ENCODE measurements at regions not wholly inside any gene's neighbourhood (a gene's known extent, or its start where the extent isn't known, plus 50 kb on each side); places are given as distances from the start of the nearest gene placed in this dataset.

DNA sequence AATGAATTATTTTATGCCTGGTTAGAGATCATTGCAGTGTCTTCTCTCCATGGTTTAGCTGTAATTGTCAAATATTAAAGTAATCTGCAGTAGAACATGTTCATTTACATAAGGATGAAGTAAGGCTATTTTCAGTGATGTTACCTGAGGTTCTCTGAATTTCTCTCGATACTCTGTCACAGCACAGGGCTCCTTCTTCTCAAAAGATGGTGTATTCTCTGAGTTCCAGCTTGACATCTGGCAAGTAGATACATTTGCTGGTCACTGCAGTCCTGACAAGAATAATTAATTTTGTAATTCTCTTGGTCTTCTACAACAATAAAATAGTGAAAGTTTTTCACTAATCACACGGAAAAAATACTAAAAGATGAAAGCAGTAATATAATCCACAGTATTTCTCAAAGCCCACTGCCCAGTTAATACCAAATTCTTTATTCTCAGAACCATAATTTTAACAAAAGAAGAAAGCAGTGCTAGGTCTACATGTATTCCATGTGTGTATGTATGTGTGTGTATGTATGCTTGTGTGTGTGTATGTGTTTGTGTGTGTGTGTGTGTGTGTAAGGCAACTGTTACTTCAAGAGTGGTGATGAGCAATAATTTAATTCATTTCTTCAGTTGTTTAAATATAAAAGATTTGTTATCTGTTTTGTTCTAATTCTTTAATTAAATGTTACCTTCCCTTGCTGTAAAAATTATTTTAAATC is 1165.5 kb upstream of the SLC39A10 start:
- Mint-ChIP-seq H3K9me3 (ENCODE audit: unreplicated experiment) (no peaks in the 10 kb centered on the region), H3K36me3 (ENCODE audit: low read depth, unreplicated experiment) (no peaks in the 10 kb centered on the region), H3K4me3 (ENCODE audit: unreplicated experiment) (no peak overlapping the region), H3K27ac (ENCODE audit: unreplicated experiment) (no peak overlapping the region), H3K4me1 (ENCODE audit: low read depth, unreplicated experiment) (no peaks in the 10 kb centered on the region), H3K27me3 (ENCODE audit: low read depth, unreplicated experiment) (no peaks in the 10 kb centered on the region)
- Histone ChIP-seq H3K4me1 (ENCODE audit: insufficient read depth, low read length) (no peaks in the 10 kb centered on the region), H3K79me2 (ENCODE audit: insufficient read depth, low read length) (no peaks in the 10 kb centered on the region), H3K27me3 (ENCODE audit: insufficient read depth, low read length) (no peaks in the 10 kb centered on the region), H3K9ac (ENCODE audit: low read length) (no peak overlapping the region), H3K27ac (ENCODE audit: low read depth, low read length) (no peak overlapping the region), H3K4me2 (ENCODE audit: low read length) (no peak overlapping the region), H4K20me1 (ENCODE audit: insufficient read depth, low read length) (no peaks in the 10 kb centered on the region), H3K9me3 (ENCODE audit: insufficient read depth, low read depth, low read length) (no peaks in the 10 kb centered on the region), H3K36me3 (ENCODE audit: insufficient read depth, low read length) (no peaks in the 10 kb centered on the region), H3K4me3 (ENCODE audit: insufficient read depth, low read depth, low read length) (no peak overlapping the region), H2AFZ (ENCODE audit: low read depth, low read length) (no peak overlapping the region)
- FAIRE-seq: no peak
- DNase-seq (ENCODE audit: low read depth): no peak
- TF ChIP-seq, protein P1, sequence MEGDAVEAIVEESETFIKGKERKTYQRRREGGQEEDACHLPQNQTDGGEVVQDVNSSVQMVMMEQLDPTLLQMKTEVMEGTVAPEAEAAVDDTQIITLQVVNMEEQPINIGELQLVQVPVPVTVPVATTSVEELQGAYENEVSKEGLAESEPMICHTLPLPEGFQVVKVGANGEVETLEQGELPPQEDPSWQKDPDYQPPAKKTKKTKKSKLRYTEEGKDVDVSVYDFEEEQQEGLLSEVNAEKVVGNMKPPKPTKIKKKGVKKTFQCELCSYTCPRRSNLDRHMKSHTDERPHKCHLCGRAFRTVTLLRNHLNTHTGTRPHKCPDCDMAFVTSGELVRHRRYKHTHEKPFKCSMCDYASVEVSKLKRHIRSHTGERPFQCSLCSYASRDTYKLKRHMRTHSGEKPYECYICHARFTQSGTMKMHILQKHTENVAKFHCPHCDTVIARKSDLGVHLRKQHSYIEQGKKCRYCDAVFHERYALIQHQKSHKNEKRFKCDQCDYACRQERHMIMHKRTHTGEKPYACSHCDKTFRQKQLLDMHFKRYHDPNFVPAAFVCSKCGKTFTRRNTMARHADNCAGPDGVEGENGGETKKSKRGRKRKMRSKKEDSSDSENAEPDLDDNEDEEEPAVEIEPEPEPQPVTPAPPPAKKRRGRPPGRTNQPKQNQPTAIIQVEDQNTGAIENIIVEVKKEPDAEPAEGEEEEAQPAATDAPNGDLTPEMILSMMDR (IDR thresholded peaks at IDR 0.05; ENCODE audit: insufficient read depth, low read depth, low read length): no peak
- TF ChIP-seq EZH2 (IDR thresholded peaks at IDR 0.05; ENCODE audit: insufficient read depth, low read length): no peak

DNA sequence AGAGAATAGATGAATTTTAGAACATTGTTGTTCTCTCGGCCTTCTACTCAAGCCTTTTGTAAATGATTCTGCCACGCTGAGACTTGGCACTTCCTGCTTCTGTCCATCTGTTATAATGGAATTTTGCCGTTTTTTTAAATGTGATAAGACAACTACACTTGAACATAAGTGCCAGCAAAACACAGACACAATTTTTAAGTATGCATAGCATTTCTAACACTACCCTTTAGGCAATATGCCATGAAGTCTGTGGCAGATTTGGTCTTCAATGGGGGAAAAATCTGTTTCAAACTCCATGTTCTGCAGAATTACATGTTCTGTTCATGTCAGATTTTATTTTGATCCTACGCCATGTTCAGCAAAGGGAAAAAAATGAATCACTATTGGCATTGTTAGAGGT is 1170.7 kb upstream of the SLC39A10 start:
- H3K36me3 Mint-ChIP-seq (ENCODE audit: low read depth, unreplicated experiment): no peaks in the 10 kb centered on the region
- H3K27me3 Mint-ChIP-seq (ENCODE audit: low read depth, unreplicated experiment): no peaks in the 10 kb centered on the region
- Histone ChIP-seq H3K4me2 (ENCODE audit: low read length) (no peak overlapping the region), H2AFZ (ENCODE audit: low read depth, low read length) (no peak overlapping the region), H3K79me2 (ENCODE audit: insufficient read depth, low read length) (no peaks in the 10 kb centered on the region), H4K20me1 (ENCODE audit: insufficient read depth, low read length) (no peaks in the 10 kb centered on the region), H3K4me3 (ENCODE audit: insufficient read depth, low read depth, low read length) (no peak overlapping the region), H3K27me3 (ENCODE audit: insufficient read depth, low read length) (no peaks in the 10 kb centered on the region), H3K4me1 (ENCODE audit: insufficient read depth, low read length) (no peaks in the 10 kb centered on the region), H3K9ac (ENCODE audit: low read length) (no peak overlapping the region), H3K9me3 (ENCODE audit: insufficient read depth, low read depth, low read length) (no peaks in the 10 kb centered on the region), H3K27ac (ENCODE audit: low read depth, low read length) (no peak overlapping the region), H3K36me3 (ENCODE audit: insufficient read depth, low read length) (no peaks in the 10 kb centered on the region)
- no peak overlapping the region for H3K4me3 Mint-ChIP-seq (ENCODE audit: unreplicated experiment)
- no peak overlapping the region for H3K27ac Mint-ChIP-seq (ENCODE audit: unreplicated experiment)
- TF ChIP-seq EZH2 (IDR thresholded peaks at IDR 0.05; ENCODE audit: insufficient read depth, low read length): no peak
- TF ChIP-seq, protein P1 (IDR thresholded peaks at IDR 0.05; ENCODE audit: insufficient read depth, low read depth, low read length): no peak
- FAIRE-seq: no peak
- H3K9me3 Mint-ChIP-seq (ENCODE audit: unreplicated experiment): no peaks in the 10 kb centered on the region
- DNase-seq (ENCODE audit: low read depth): no peak
- H3K4me1 Mint-ChIP-seq (ENCODE audit: low read depth, unreplicated experiment): no peaks in the 10 kb centered on the region

DNA sequence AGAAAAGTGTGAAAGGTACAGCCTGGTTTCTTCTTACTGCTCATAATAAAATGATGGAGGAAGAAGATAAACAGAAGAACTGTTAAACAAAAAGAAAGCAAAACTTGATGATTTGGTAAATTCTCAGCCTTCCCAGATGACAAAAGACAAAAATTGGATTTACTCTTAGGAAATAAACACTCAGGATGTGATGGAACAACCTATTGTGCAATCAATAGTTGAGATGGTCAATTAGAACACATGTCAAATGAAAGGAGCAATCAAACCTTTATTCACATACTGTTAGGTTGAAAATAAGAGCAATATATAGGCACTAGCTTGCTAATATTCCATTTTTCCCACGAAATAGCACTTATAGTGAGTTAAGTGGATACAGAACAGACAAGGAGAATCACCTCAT is 1174.0 kb upstream of the SLC39A10 start:
- Histone ChIP-seq H3K4me3 (ENCODE audit: insufficient read depth, low read depth, low read length) (no peak overlapping the region), H3K9me3 (ENCODE audit: insufficient read depth, low read depth, low read length) (no peaks in the 10 kb centered on the region), H3K4me2 (ENCODE audit: low read length) (no peak overlapping the region), H2AFZ (ENCODE audit: low read depth, low read length) (no peak overlapping the region), H3K27me3 (ENCODE audit: insufficient read depth, low read length) (no peaks in the 10 kb centered on the region), H4K20me1 (ENCODE audit: insufficient read depth, low read length) (no peaks in the 10 kb centered on the region), H3K4me1 (ENCODE audit: insufficient read depth, low read length) (no peaks in the 10 kb centered on the region), H3K27ac (ENCODE audit: low read depth, low read length) (no peak overlapping the region), H3K36me3 (ENCODE audit: insufficient read depth, low read length) (no peaks in the 10 kb centered on the region), H3K9ac (ENCODE audit: low read length) (no peak overlapping the region), H3K79me2 (ENCODE audit: insufficient read depth, low read length) (no peaks in the 10 kb centered on the region)
- H3K4me1 Mint-ChIP-seq (ENCODE audit: low read depth, unreplicated experiment): no peaks in the 10 kb centered on the region
- H3K4me3 Mint-ChIP-seq (ENCODE audit: unreplicated experiment): no peak overlapping the region
- TF ChIP-seq, protein P1 (IDR thresholded peaks at IDR 0.05; ENCODE audit: insufficient read depth, low read depth, low read length): no peak
- TF ChIP-seq EZH2 (IDR thresholded peaks at IDR 0.05; ENCODE audit: insufficient read depth, low read length): no peak
- no peak overlapping the region for H3K27ac Mint-ChIP-seq (ENCODE audit: unreplicated experiment)
- H3K36me3 Mint-ChIP-seq (ENCODE audit: low read depth, unreplicated experiment): no peaks in the 10 kb centered on the region
- DNase-seq (ENCODE audit: low read depth) (no peak), FAIRE-seq (no peak)
- no peaks in the 10 kb centered on the region for H3K9me3 Mint-ChIP-seq (ENCODE audit: unreplicated experiment)
- no peaks in the 10 kb centered on the region for H3K27me3 Mint-ChIP-seq (ENCODE audit: low read depth, unreplicated experiment)
